ENCODE measurements at regions not wholly inside any gene's neighbourhood (a gene's known extent, or its start where the extent isn't known, plus 50 kb on each side); places are given as distances from the start of the nearest gene placed in this dataset.
"Not testable (repeated sequence)": the region's sequence is repeated elsewhere in the genome, so short reads cannot be mapped to it uniquely, and the experiment has no call there.

DNA sequence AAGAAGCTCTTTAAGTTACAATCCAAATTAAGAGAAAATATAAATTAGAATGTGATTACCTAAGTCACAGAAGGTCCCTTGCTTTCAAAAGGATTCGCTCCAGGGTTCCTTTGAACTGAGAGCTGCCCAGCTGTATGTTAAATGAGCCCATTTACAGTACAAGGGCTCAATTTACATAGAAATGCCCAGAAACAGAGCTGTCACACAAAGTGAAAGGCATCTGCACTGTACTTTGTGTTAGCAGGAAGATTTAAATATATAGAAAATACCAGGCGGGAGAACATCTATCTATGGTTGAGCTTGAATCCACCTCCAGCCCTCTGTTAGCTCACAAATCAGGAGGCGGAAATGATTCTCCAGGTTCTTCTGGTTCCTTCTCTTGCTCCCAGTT is 272.9 kb downstream of the PAX3 start:
- POLR2A ChIA-PET: no interaction called here
- intact Hi-C loops (cut with micrococcal nuclease): no loop called here

DNA sequence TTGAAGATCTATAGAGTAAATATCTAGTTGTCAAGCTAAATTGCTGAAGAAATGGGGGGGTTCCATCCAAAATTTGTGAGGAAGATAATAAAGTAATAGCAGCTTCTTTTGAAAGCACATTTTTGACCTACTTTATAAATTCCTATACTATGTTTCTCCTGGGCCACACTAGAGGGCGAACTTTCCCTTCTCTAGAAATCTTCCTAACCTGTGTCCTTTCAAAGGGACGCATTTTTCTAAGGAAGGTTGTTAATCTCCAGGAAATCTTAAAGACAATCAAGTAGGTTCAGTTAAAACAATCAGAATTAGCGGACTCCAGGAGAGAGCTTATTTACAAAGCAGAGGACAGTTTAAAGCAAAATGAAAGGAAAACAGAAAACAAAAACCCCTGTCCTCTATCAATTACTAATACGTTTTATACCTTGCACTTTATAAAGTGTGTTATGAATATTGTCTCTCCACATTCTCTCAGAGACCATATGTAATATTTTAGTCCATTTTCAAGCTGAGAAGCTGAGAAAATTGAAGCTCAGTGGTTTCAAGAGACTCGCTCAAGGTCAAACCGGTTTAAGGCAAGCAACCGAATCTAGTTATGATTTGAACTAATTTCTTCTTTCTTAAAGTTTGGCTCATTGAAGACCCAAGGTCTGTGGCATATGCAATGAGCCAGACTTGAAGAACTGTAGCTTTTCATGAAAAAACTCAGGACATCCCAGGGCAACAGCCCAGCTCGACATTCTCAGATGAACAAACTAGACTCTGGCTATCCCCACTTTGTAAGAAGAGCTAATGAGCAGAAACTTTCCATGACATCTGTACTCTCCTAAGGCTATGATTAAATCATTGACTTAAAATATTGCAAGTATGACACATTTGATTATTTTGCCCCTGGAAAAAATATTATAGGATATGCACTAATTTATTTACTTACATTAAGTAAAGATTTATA is 273.6 kb downstream of the PAX3 start:
- H3K27me3 Mint-ChIP-seq: peaks cover 4% of the 10 kb centered on the region
- DNase-seq: no peak
- no peak overlapping the region for H3K4me3 Mint-ChIP-seq
- POLR2A ChIA-PET: no interaction called here
- CTCF ChIA-PET: interaction anchor here (0.7 to 1.6 kb wide), 6 partner anchors 9 to 537 kb away, joined by 3 to 6 read pairs (median 4); no protein-coding TSS in a partner anchor
- H3K36me3 Mint-ChIP-seq: no peaks in the 10 kb centered on the region
- no peak overlapping the region for H3K27ac Mint-ChIP-seq
- H3K9me3 Mint-ChIP-seq: no peaks in the 10 kb centered on the region
- intact Hi-C loops (cut with micrococcal nuclease): no loop called here
- no peaks in the 10 kb centered on the region for H3K4me1 Mint-ChIP-seq (ENCODE audit: low read depth)

More for the DNA sequence above, 272.9 kb downstream of the PAX3 start:
- peaks cover 4% of the 10 kb centered on the region for H3K27me3 Mint-ChIP-seq
- H3K4me1 Mint-ChIP-seq (ENCODE audit: low read depth): no peaks in the 10 kb centered on the region
- H3K27ac Mint-ChIP-seq: no peak overlapping the region
- no peak overlapping the region for H3K4me3 Mint-ChIP-seq
- no peak for DNase-seq
- CTCF ChIA-PET: interaction anchor here (0.9 to 1.6 kb wide), 3 partner anchors 12 to 536 kb away, joined by 3 to 6 read pairs (median 6); no protein-coding TSS in a partner anchor
- no peaks in the 10 kb centered on the region for H3K9me3 Mint-ChIP-seq
- no peaks in the 10 kb centered on the region for H3K36me3 Mint-ChIP-seq

DNA sequence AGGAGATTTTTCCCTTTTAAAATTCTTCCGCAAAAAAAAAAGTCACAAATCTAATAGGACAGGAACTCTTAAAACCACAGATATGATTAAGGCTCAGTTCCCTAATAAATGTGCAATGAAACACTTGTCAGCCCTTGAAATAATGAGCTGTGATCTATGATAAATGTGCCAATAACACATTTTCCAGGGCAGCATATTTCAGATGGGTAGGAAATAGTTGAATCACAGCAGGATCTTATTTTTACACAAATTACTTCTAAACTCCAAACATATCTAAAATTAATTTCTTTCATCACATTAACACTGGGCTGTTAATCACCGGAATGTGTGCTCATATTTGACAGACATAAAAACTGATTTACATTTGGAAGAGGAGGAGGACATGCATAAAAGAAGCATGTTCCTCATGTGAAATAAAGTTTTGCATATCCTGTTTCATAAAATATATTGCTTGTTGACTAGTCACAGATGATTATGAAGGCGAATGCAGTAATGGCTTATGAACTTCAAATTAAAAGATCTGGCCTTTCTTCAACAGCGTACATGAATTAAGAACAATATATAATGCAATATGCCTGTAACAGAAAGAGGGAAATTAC is 281.4 kb downstream of the PAX3 start:
- no peaks in the 10 kb centered on the region for H3K4me1 Mint-ChIP-seq (ENCODE audit: low read depth)
- no peak overlapping the region for H3K27ac Mint-ChIP-seq
- H3K9me3 Mint-ChIP-seq: no peaks in the 10 kb centered on the region
- no peaks in the 10 kb centered on the region for H3K36me3 Mint-ChIP-seq
- POLR2A ChIA-PET: no interaction called here
- no peak overlapping the region for H3K4me3 Mint-ChIP-seq
- peaks cover 6% of the 10 kb centered on the region for H3K27me3 Mint-ChIP-seq
- CTCF ChIA-PET: interaction anchor here (1.8 kb wide), 1 partner anchor 7 kb away, joined by 6 read pairs; no protein-coding TSS in a partner anchor
- intact Hi-C loops (cut with micrococcal nuclease): no loop called here
- no peak for DNase-seq

DNA sequence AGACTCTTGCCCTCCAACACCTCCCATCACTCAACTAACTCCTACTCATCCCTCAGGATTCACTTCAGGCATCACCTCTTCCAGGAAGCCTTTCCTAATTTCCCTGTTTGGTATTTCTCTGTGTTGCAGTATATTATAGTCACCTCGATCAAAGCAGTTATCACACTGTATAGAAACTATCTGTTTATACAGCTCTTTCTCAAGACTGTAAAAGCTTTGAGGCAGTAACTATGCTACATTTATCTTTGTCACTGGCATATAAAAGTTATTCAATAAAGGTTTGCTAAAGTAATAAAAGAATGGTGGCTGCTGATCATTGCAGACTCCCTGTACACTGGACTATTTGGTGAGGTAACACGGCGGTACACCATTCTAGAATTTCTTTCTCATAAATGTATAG is 284.9 kb downstream of the PAX3 start:
- no peaks in the 10 kb centered on the region for H3K4me1 Mint-ChIP-seq (ENCODE audit: low read depth)
- POLR2A ChIA-PET: no interaction called here
- CTCF ChIA-PET: no interaction called here
- intact Hi-C loops (cut with micrococcal nuclease): no loop called here
- H3K4me3 Mint-ChIP-seq: no peak overlapping the region
- no peaks in the 10 kb centered on the region for H3K36me3 Mint-ChIP-seq
- DNase-seq: no peak
- no peak overlapping the region for H3K27ac Mint-ChIP-seq
- H3K9me3 Mint-ChIP-seq: no peaks in the 10 kb centered on the region
- peaks cover 10% of the 10 kb centered on the region for H3K27me3 Mint-ChIP-seq

DNA sequence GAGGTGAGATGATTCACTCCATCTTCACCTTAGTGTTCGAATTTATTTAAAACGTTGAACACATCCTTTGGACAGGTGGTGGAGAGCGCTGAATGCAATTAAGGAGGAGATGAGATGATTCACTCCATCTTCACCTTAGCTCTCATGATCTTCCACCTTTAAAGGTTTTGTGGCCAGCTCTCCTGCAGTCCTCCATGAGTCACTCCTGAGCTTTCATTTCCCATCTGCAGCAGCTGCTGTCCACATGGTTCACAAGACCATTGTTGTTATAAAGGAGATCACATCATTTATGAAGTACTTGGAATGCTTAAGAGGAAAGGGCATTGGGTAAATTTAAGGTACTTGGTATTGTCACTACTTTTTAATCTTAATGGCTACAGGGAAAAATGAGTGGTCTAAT is 298.5 kb downstream of the PAX3 start:
- Mint-ChIP-seq H3K27me3 (peaks cover 2% of the 10 kb centered on the region), H3K36me3 (no peaks in the 10 kb centered on the region), H3K4me1 (ENCODE audit: low read depth) (no peaks in the 10 kb centered on the region), H3K4me3 (no peak overlapping the region), H3K27ac (no peak overlapping the region), H3K9me3 (no peaks in the 10 kb centered on the region)
- no peak for DNase-seq
- intact Hi-C loops (cut with micrococcal nuclease): no loop called here
- ChIA-PET CTCF (no interaction called here), POLR2A (no interaction called here)

DNA sequence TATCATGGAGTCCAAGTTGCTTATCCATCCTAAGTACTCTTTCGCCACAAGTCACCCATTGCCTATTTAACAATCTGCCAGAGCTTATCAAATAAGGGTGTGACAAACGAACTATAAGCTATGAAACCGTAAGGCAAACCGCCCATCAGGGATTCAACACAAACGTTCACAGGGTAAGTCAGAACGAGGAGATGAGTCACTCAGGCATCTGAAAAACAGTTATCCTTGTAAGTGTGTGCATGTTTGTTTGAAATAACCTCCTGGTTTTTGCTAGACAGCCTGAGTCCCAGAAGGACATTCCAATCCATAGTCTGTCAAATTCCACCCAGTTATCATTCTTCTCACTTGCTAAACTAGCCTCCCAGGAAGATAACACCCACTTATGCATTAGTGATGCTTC is 299.1 kb downstream of the PAX3 start:
- no peak overlapping the region for H3K27ac Mint-ChIP-seq

DNA sequence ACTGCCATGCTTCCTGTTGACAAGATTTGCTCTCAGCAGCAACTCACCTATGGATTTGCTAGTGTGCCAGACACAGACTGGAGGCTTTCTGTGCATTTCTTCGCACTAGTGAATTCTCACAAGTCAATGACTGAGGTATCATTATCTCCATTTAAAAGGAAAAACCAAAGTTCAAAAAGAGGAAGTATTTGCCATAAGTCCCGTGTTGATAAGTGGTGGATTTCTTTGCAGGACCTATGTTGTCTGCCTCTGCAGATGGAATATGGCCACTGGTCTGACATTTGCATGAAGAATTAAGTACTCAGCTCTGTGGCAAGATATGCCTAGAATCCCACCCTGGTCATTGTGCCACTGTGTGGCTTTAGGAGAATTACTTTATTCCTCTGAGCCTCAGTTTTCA is 299.6 kb downstream of the PAX3 start:
- POLR2A ChIA-PET: no interaction called here
- H3K36me3 Mint-ChIP-seq: no peaks in the 10 kb centered on the region

More for the DNA sequence above, 299.1 kb downstream of the PAX3 start:
- Mint-ChIP-seq H3K9me3 (no peaks in the 10 kb centered on the region), H3K36me3 (no peaks in the 10 kb centered on the region), H3K4me3 (no peak overlapping the region), H3K27me3 (peaks cover 2% of the 10 kb centered on the region), H3K4me1 (ENCODE audit: low read depth) (no peaks in the 10 kb centered on the region)
- ChIA-PET POLR2A (no interaction called here), CTCF (no interaction called here)
- DNase-seq: no peak
- intact Hi-C loops (cut with micrococcal nuclease): no loop called here

DNA sequence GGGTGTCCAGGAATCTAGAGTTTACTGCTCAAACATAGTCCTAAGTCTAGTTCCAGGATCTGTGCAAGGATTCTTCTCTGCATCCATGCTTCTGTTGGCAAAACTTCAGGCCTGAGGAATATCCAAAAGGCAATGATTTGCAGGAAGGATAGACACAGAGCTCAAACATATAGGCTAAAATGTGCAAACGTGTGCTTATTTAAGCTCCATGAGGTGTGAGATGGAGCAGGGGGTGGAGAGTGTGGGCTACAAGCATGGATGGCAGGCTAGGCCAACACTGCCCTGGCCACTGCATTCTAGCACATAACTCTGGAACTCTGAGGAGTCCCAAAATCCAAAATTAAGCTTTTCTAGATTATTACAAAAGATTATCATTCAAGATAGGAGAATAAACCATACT is 301.1 kb downstream of the PAX3 start:
- no peaks in the 10 kb centered on the region for H3K9me3 Mint-ChIP-seq
- CTCF ChIA-PET: no interaction called here
- H3K4me1 Mint-ChIP-seq (ENCODE audit: low read depth): no peaks in the 10 kb centered on the region
- no peaks in the 10 kb centered on the region for H3K36me3 Mint-ChIP-seq
- intact Hi-C loops (cut with micrococcal nuclease): no loop called here
- H3K27ac Mint-ChIP-seq: no peak overlapping the region
- POLR2A ChIA-PET: no interaction called here
- peaks cover 2% of the 10 kb centered on the region for H3K27me3 Mint-ChIP-seq
- H3K4me3 Mint-ChIP-seq: no peak overlapping the region
- no peak for DNase-seq

More for the DNA sequence above, 299.6 kb downstream of the PAX3 start:
- H3K27me3 Mint-ChIP-seq: peaks cover 2% of the 10 kb centered on the region
- H3K4me3 Mint-ChIP-seq: no peak overlapping the region
- CTCF ChIA-PET: no interaction called here
- H3K4me1 Mint-ChIP-seq (ENCODE audit: low read depth): no peaks in the 10 kb centered on the region
- intact Hi-C loops (cut with micrococcal nuclease): no loop called here
- DNase-seq: no peak
- no peaks in the 10 kb centered on the region for H3K9me3 Mint-ChIP-seq
- H3K27ac Mint-ChIP-seq: no peak overlapping the region

DNA sequence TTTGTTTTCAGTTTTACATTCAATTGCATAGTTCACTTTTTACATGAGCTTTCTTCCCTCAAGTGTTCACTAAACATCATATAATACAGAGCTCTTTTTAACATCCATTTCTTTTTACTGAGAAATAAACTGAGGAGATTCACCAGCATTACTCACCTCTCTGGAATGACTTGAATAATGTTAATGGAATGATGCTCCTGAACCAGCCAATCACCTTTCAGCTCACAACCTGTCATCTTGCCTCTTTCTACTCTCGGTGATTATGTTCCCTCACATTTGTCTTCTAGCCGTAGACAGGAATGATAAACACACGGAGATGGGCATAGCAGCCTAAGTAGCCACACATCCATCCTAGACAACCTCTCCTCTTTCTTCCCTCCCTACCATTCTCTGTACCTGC is 301.7 kb downstream of the PAX3 start:
- Mint-ChIP-seq H3K36me3 (no peaks in the 10 kb centered on the region), H3K4me3 (no peak overlapping the region), H3K27me3 (peaks cover 2% of the 10 kb centered on the region), H3K4me1 (ENCODE audit: low read depth) (no peaks in the 10 kb centered on the region), H3K9me3 (no peaks in the 10 kb centered on the region), H3K27ac (no peak overlapping the region)
- CTCF ChIA-PET: no interaction called here
- DNase-seq: no peak
- intact Hi-C loops (cut with micrococcal nuclease): no loop called here
- POLR2A ChIA-PET: no interaction called here

DNA sequence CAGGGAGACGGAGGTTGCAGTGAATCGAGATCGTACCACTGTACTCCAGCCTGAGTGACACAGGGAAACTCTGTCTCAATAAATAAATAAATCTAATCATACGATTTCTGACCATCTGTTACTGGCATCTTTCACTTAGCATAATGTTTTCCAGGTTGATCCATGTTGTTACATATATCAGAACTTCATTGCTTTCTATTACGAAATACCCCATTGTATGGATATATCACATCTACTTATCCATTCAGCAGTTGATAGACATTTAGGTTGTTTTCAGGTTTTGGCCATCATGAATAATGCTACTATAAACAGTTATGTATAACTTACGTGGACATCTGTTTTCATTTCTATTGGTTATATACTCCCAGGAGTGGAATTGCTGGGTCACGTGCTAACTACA is 303.9 kb downstream of the PAX3 start:
- DNase-seq: no peak
- Mint-ChIP-seq H3K4me1 (ENCODE audit: low read depth) (no peaks in the 10 kb centered on the region), H3K4me3 (no peak overlapping the region), H3K9me3 (peaks cover 2% of the 10 kb centered on the region), H3K27ac (no peak overlapping the region), H3K36me3 (no peaks in the 10 kb centered on the region), H3K27me3 (peaks cover 2% of the 10 kb centered on the region)
- intact Hi-C loops (cut with micrococcal nuclease): no loop called here
- ChIA-PET POLR2A (no interaction called here), CTCF (no interaction called here)

DNA sequence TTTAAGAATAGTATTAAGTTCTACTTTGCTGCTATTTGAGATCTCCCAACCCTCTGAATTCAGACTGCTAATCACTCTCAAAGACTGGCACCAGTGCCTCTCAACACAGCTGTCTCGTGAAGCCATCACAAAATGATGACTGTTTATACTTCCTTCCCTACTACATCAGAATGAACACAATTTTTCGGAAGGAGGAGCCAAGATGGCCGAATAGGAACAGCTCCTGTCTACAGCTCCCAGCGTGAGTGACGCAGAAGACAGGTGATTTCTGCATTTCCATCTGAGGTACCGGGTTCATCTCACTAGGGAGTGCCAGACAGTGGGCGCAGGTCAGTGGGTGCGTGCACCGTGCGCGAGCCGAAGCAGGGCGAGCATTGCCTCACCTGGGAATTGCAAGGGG is 314.4 kb downstream of the PAX3 start:
- H3K4me3 Mint-ChIP-seq; CTCF ChIA-PET; H3K27me3 Mint-ChIP-seq; intact Hi-C loops (cut with micrococcal nuclease); POLR2A ChIA-PET; H3K27ac Mint-ChIP-seq; H3K4me1 Mint-ChIP-seq (ENCODE audit: low read depth); H3K9me3 Mint-ChIP-seq; DNase-seq; H3K36me3 Mint-ChIP-seq: not testable (repeated sequence)

DNA sequence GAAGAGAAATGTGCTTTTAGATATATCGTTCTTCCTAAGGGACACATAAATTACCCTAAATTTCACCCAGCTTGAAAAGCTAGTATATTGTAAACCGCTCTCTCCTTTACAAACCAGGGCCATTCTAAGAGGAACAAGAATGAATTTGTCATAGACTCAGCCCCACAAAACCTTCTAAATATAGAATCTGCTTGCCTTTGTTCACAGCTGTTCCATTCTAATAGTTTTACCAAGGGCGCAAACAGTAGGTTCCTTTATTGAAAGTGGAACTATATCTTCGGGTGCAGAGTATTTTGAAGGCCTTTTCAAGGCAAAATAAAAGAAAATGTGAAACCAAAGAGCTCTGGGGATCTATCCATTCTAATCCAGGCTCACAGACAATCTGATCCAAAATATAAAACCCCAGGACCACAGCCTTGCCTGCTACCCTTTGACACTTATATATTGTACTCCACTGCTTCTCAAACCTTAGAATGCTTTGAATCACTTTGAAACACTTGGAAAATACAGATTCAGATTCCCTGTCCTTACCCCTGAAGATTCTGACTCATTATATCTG is 316.8 kb downstream of the PAX3 start:
- CTCF ChIA-PET: no interaction called here
- Mint-ChIP-seq H3K9me3 (no peaks in the 10 kb centered on the region), H3K4me3 (no peak overlapping the region)

DNA sequence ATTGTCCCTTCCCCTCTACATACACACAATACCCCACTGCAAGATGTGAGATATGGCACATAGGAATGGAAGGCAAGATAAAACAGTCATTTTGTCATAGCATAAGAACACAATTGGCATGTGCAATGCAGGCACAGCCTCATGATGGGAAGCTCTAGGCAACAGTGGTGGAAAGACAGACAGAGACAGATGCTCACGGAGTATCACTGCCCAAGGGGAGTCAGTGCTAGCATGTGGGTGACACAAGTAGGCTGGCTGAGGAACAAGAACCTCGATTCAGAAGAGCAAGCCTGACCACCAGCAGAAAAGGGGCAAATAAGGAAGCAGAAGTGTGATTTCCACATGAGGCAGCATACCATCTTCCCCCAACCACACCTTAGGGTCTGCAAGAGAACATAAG is 323.6 kb downstream of the PAX3 start:
- no peak overlapping the region for H3K27ac Mint-ChIP-seq
- H3K27me3 Mint-ChIP-seq: peaks cover 16% of the 10 kb centered on the region
- no peaks in the 10 kb centered on the region for H3K36me3 Mint-ChIP-seq
- CTCF ChIA-PET: no interaction called here
- no peaks in the 10 kb centered on the region for H3K9me3 Mint-ChIP-seq
- POLR2A ChIA-PET: no interaction called here
- H3K4me3 Mint-ChIP-seq: no peak overlapping the region
- intact Hi-C loops (cut with micrococcal nuclease): no loop called here
- no peak for DNase-seq
- H3K4me1 Mint-ChIP-seq (ENCODE audit: low read depth): no peaks in the 10 kb centered on the region

More for the DNA sequence above, 316.8 kb downstream of the PAX3 start:
- no peak for DNase-seq
- Mint-ChIP-seq H3K4me1 (ENCODE audit: low read depth) (no peaks in the 10 kb centered on the region), H3K27ac (no peak overlapping the region), H3K27me3 (peaks cover 5% of the 10 kb centered on the region), H3K36me3 (no peaks in the 10 kb centered on the region)
- POLR2A ChIA-PET: no interaction called here
- intact Hi-C loops (cut with micrococcal nuclease): no loop called here
